IMR-90 (cell line): ENCODE measurements at regions not wholly inside any gene's neighbourhood (a gene's known extent, or its start where the extent isn't known, plus 50 kb on each side); places are given as distances from the start of the nearest gene placed in this dataset.

Experiments
- CTCF ChIP-seq: conservative IDR thresholded peaks from 2 replicates; pipeline ENCODE4 v1.5.1; 2012; ENCODE audit warnings: mild to moderate bottlenecking, low read depth, low read length, improper control_type of control experiment
- MXI1 ChIP-seq: IDR thresholded peaks from 2 replicates; pipeline ENCODE4 v1.6.1; 2012; ENCODE audit warnings: low read depth, mild to moderate bottlenecking, low read length, moderate library complexity, borderline replicate concordance
- POLR2A ChIP-seq: IDR thresholded peaks from 2 replicates; pipeline ENCODE4 v1.6.1; 2012; ENCODE audit warnings: mild to moderate bottlenecking, low read depth, low read length

GRCh38 chr13:24033527-24034302 lies 126.8 kb upstream of the SPATA13 start:
- TF ChIP-seq POLR2A (no peak), CTCF (no peak), MXI1 (no peak)
